DOHH2 (cell line): ENCODE measurements at regions not wholly inside any gene's neighbourhood (a gene's known extent, or its start where the extent isn't known, plus 50 kb on each side); places are given as distances from the start of the nearest gene placed in this dataset.

ENCODE experiments used
- H3F3A ChIP-seq: fragments of 200-600 bp; sonication (generic), shearing (Covaris generic); 2 replicates; pipeline ENCODE4 v1.6.0; 2016; ENCODE audit warnings: antibody characterized with exemption, mild to moderate bottlenecking; ENCODE audit not compliant: control insufficient read depth, insufficient read depth
- H3K27ac ChIP-seq: fragments of 200-600 bp; sonication (generic); 2 replicates; pipeline ENCODE4 v1.5.1; 2014; ENCODE audit warnings: low read depth, mild to moderate bottlenecking, low read length, moderate library complexity
- H3K27me3 ChIP-seq: fragments of 200-600 bp; sonication (generic); 2 replicates; pipeline ENCODE4 v1.6.1; 2014; ENCODE audit warnings: mild to moderate bottlenecking, low read length, mixed read lengths; ENCODE audit not compliant: control insufficient read depth
- H3K36me3 ChIP-seq: fragments of 200-600 bp; sonication (generic); 2 replicates; pipeline ENCODE4 v1.6.1; 2014; ENCODE audit warnings: mild to moderate bottlenecking, low read length, moderate library complexity, mixed read lengths; ENCODE audit not compliant: control insufficient read depth
- H3K4me1 ChIP-seq: fragments of 200-600 bp; sonication (generic); 2 replicates; pipeline ENCODE4 v1.6.1; 2014; ENCODE audit warnings: mild to moderate bottlenecking, low read length, mixed read lengths; ENCODE audit not compliant: control insufficient read depth
- H3K4me2 ChIP-seq: fragments of 200-600 bp; sonication (generic); 2 replicates; pipeline ENCODE4 v1.6.0; 2014; ENCODE audit warnings: mild to moderate bottlenecking, low read length, moderate library complexity
- H3K4me3 ChIP-seq: fragments of 200-600 bp; sonication (generic); 2 replicates; pipeline ENCODE4 v1.5.1; 2014; ENCODE audit warnings: mild to moderate bottlenecking, low read length, mixed read lengths
- H3K79me2 ChIP-seq: fragments of 200-600 bp; sonication (generic); 2 replicates; pipeline ENCODE4 v1.6.1; 2014; ENCODE audit warnings: mild to moderate bottlenecking, low read length, mixed read lengths; ENCODE audit not compliant: control insufficient read depth
- H3K9me2 ChIP-seq: fragments of 200-600 bp; sonication (generic); replicated peaks from 2 replicates; pipeline ENCODE4 v1.6.1; 2014; ENCODE audit warnings: mild to moderate bottlenecking, low read length, mixed read lengths; ENCODE audit not compliant: control insufficient read depth
- H3K9me3 ChIP-seq: fragments of 200-600 bp; sonication (generic); 2 replicates; pipeline ENCODE4 v1.6.1; 2014; ENCODE audit warnings: antibody characterized with exemption, low read length, mixed read lengths; ENCODE audit not compliant: control insufficient read depth, insufficient read depth
- H4K20me1 ChIP-seq: fragments of 200-600 bp; sonication (generic); 2 replicates; pipeline ENCODE4 v1.6.0; 2014; ENCODE audit warnings: low read depth, mild to moderate bottlenecking, antibody characterized with exemption, low read length, moderate library complexity; ENCODE audit not compliant: control insufficient read depth, insufficient read depth
- EZH2phosphoT487 ChIP-seq: fragments of 200-600 bp; sonication (generic); IDR thresholded peaks from 2 replicates; pipeline ENCODE4 v1.6.1; 2017; ENCODE audit warnings: borderline replicate concordance, mild to moderate bottlenecking, antibody characterized with exemption, low read length, moderate library complexity, mixed read lengths
- TF ChIP-seq, protein P1 (sequence below): fragments of 200-600 bp; sonication (generic); IDR thresholded peaks from one replicate; pipeline ENCODE4 v1.5.1; 2014; ENCODE audit warnings: antibody characterized with exemption, mild to moderate bottlenecking, low read depth, low read length; ENCODE audit not compliant: poor library complexity, severe bottlenecking

GRCh38 chr1:228903434-228904071 is 168.3 kb downstream of the RHOU start:
- Histone ChIP-seq H3K27ac (no peak overlapping the region), H3F3A (no peaks in the 10 kb centered on the region), H3K4me1 (no peaks in the 10 kb centered on the region), H3K36me3 (no peaks in the 10 kb centered on the region), H3K4me3 (no peak overlapping the region), H3K27me3 (no peaks in the 10 kb centered on the region), H3K79me2 (no peaks in the 10 kb centered on the region), H3K4me2 (no peak overlapping the region), H3K9me2 (no peaks in the 10 kb centered on the region), H3K9me3 (no peaks in the 10 kb centered on the region), H4K20me1 (no peaks in the 10 kb centered on the region)
- TF ChIP-seq EZH2phosphoT487 = no peak
- TF ChIP-seq, protein P1, sequence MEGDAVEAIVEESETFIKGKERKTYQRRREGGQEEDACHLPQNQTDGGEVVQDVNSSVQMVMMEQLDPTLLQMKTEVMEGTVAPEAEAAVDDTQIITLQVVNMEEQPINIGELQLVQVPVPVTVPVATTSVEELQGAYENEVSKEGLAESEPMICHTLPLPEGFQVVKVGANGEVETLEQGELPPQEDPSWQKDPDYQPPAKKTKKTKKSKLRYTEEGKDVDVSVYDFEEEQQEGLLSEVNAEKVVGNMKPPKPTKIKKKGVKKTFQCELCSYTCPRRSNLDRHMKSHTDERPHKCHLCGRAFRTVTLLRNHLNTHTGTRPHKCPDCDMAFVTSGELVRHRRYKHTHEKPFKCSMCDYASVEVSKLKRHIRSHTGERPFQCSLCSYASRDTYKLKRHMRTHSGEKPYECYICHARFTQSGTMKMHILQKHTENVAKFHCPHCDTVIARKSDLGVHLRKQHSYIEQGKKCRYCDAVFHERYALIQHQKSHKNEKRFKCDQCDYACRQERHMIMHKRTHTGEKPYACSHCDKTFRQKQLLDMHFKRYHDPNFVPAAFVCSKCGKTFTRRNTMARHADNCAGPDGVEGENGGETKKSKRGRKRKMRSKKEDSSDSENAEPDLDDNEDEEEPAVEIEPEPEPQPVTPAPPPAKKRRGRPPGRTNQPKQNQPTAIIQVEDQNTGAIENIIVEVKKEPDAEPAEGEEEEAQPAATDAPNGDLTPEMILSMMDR = no peak

GRCh38 chr1:228904222-228904621 is 168.9 kb downstream of the RHOU start:
- no peaks in the 10 kb centered on the region for H4K20me1 ChIP-seq
- no peaks in the 10 kb centered on the region for H3K27me3 ChIP-seq
- no peak overlapping the region for H3K27ac ChIP-seq
- no peaks in the 10 kb centered on the region for H3K79me2 ChIP-seq
- no peaks in the 10 kb centered on the region for H3K4me1 ChIP-seq
- H3K9me3 ChIP-seq = no peaks in the 10 kb centered on the region
- no peak overlapping the region for H3K4me2 ChIP-seq
- H3K4me3 ChIP-seq = no peak overlapping the region
- TF ChIP-seq, protein P1 = no peak
- no peak for TF ChIP-seq EZH2phosphoT487
- H3F3A ChIP-seq = no peaks in the 10 kb centered on the region
- no peaks in the 10 kb centered on the region for H3K9me2 ChIP-seq
- no peaks in the 10 kb centered on the region for H3K36me3 ChIP-seq

DNA sequence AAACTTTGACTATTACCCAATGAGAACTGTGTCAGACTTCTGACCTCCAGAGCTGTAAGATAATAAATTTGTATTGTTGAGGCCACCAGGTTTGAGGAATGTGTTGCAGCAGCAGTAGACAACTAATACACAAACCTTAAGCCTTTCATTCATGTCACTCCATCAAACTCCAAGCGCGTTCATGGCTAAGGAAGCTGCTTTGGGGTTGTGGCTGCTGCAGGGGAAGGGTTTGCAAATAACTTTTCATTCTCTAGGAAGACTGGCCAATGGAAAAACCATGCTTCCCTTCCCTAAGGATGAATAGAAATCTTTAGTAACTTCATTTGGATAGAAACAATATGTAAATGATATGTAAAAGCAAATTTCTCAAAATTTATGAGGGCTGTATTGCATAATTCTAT is 170.4 kb downstream of the RHOU start:
- H3K27ac ChIP-seq = no peak overlapping the region
- no peaks in the 10 kb centered on the region for H3K4me1 ChIP-seq
- no peaks in the 10 kb centered on the region for H3K9me2 ChIP-seq
- H3K79me2 ChIP-seq = no peaks in the 10 kb centered on the region
- no peaks in the 10 kb centered on the region for H3K27me3 ChIP-seq
- no peaks in the 10 kb centered on the region for H4K20me1 ChIP-seq
- no peak for TF ChIP-seq EZH2phosphoT487
- TF ChIP-seq, protein P1 = no peak
- H3F3A ChIP-seq = no peaks in the 10 kb centered on the region
- no peak overlapping the region for H3K4me2 ChIP-seq
- H3K4me3 ChIP-seq = no peak overlapping the region
- H3K36me3 ChIP-seq = no peaks in the 10 kb centered on the region
- no peaks in the 10 kb centered on the region for H3K9me3 ChIP-seq
